ENCODE measurements at regions not wholly inside any gene's neighbourhood (a gene's known extent, or its start where the extent isn't known, plus 50 kb on each side); places are given as distances from the start of the nearest gene placed in this dataset.

DNA sequence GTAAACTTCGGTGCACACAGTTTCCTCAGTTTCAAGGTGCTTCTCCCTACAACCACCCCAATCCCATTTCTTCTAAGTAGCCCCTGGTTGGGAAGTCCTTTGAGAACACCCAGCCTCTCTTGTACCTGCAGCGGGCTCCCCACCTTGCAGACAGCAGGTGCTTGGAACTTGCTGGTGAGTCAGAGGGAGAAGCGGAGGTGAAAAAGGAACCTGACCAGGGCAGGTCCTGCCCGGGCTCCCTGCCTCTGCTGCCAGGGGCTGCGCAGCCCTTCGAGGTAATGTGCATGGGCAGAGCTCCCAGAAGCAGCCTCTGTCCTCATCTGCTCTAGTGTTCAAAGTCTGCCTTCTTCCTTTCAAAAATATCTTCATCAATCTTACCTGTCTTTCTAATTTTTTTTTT lies 274.0 kb upstream of the SOX1 start:
- Histone ChIP-seq H3K79me1 (ENCODE audit: low read depth in 1 of 2, low read length in 2 of 2) (no peaks in the 10 kb centered on the region), H3K27me3 (ENCODE audit: control insufficient read depth, insufficient read depth, low read length) (no peaks in the 10 kb centered on the region), H3K14ac (replicated peaks; ENCODE audit: low read depth, low read length) (no peak overlapping the region), H2AFZ (replicated peaks; ENCODE audit: low read length, poor library complexity) (no peak overlapping the region), H2AK9ac (replicated peaks; ENCODE audit: low read depth, low read length, poor library complexity) (no peak overlapping the region), H4K20me1 (ENCODE audit: insufficient read depth, low read length) (no peaks in the 10 kb centered on the region), H3K4me2 (ENCODE audit: low read depth, low read length) (no peak overlapping the region), H3K9ac (ENCODE audit: low read depth, low read length) (no peak overlapping the region), H4K8ac (ENCODE audit: low read depth in 2 of 2, low read length in 2 of 2) (no peak overlapping the region), H3K23ac (ENCODE audit: low read depth, low read length) (no peak overlapping the region), H4K5ac (ENCODE audit: low read depth, low read length) (no peak overlapping the region), H2AK5ac (ENCODE audit: low read depth, low read length) (no peak overlapping the region), H2BK20ac (ENCODE audit: low read depth, low read length) (no peak overlapping the region), H2BK120ac (ENCODE audit: low read depth, low read length) (no peak overlapping the region), H2BK5ac (ENCODE audit: low read depth, low read length, poor library complexity, severe bottlenecking) (no peak overlapping the region), H2BK15ac (ENCODE audit: low read depth, low read length) (no peak overlapping the region), H3K4me3 (ENCODE audit: insufficient read depth, low read depth, low read length) (no peak overlapping the region), H3K27ac (ENCODE audit: insufficient read depth, low read length) (no peak overlapping the region), H3K9me3 (ENCODE audit: control insufficient read depth, insufficient read depth, low read length) (peaks cover 16% of the 10 kb centered on the region), H3K56ac (ENCODE audit: extremely low read depth, insufficient read depth, low read length) (no peak overlapping the region), H3K18ac (ENCODE audit: low read depth, low read length) (no peak overlapping the region), H4K91ac (ENCODE audit: insufficient read depth, low read depth, low read length) (no peak overlapping the region), H3K4me1 (ENCODE audit: control insufficient read depth, insufficient read depth, low read length) (no peaks in the 10 kb centered on the region), H3K9me1 (ENCODE audit: insufficient read depth, low read length) (no peaks in the 10 kb centered on the region), H3K4ac (ENCODE audit: low read depth, low read length) (no peak overlapping the region), H3K36me3 (ENCODE audit: control insufficient read depth, insufficient read depth, low read length) (no peaks in the 10 kb centered on the region)
- POLR2A ChIA-PET (ENCODE audit: unreplicated experiment), result no interaction called here
- dilution Hi-C loops (cut with HindIII; ENCODE audit: low sequenced_read_pairs, unreplicated experiment) (no loop called here), intact Hi-C loops (cut with micrococcal nuclease) (no loop called here), in situ Hi-C loops (cut with MboI; ENCODE audit: low sequenced_read_pairs) (no loop called here)
- no CpG with 5 or more reads among the region's 6 CpGs for WGBS, 2 experiments (ENCODE audit: extremely low coverage in 2 of 2, insufficient read length in 1 of 2)
- DNase-seq, result no peak
- no peak for ATAC-seq (ENCODE audit: low read depth)
- no TSS peak for BruUV-seq (replicated peaks)
- CTCF ChIA-PET, result no interaction called here
- TF ChIP-seq RAD21 (IDR thresholded peaks at IDR 0.05; ENCODE audit: low read length) (no peak), POLR2A (IDR thresholded peaks at IDR 0.05; ENCODE audit: low read depth, low read length) (no peak), MAFK (IDR thresholded peaks at IDR 0.05; ENCODE audit: low read depth, low read length) (no peak), MXI1 (IDR thresholded peaks at IDR 0.05; ENCODE audit: borderline replicate concordance, low read depth, low read length) (no peak), CEBPB (IDR thresholded peaks at IDR 0.05; ENCODE audit: low read depth, low read length) (no peak), CHD1 (IDR thresholded peaks at IDR 0.05; ENCODE audit: low read depth, low read length) (no peak), BHLHE40 (IDR thresholded peaks at IDR 0.05; ENCODE audit: low read depth, low read length) (no peak), USF2 (IDR thresholded peaks at IDR 0.05; ENCODE audit: low read depth, low read length) (no peak), FOS (IDR thresholded peaks at IDR 0.05; ENCODE audit: low read depth, low read length) (no peak), RCOR1 (IDR thresholded peaks at IDR 0.05; ENCODE audit: insufficient replicate concordance, low read length) (no peak)
- TF ChIP-seq, protein P1, sequence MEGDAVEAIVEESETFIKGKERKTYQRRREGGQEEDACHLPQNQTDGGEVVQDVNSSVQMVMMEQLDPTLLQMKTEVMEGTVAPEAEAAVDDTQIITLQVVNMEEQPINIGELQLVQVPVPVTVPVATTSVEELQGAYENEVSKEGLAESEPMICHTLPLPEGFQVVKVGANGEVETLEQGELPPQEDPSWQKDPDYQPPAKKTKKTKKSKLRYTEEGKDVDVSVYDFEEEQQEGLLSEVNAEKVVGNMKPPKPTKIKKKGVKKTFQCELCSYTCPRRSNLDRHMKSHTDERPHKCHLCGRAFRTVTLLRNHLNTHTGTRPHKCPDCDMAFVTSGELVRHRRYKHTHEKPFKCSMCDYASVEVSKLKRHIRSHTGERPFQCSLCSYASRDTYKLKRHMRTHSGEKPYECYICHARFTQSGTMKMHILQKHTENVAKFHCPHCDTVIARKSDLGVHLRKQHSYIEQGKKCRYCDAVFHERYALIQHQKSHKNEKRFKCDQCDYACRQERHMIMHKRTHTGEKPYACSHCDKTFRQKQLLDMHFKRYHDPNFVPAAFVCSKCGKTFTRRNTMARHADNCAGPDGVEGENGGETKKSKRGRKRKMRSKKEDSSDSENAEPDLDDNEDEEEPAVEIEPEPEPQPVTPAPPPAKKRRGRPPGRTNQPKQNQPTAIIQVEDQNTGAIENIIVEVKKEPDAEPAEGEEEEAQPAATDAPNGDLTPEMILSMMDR (conservative IDR thresholded peaks at IDR 0.05; ENCODE audit: low read depth, low read length), result no peak
